ENCODE measurements at regions not wholly inside any gene's neighbourhood (a gene's known extent, or its start where the extent isn't known, plus 50 kb on each side); places are given as distances from the start of the nearest gene placed in this dataset.

- TF ChIP-seq POLR2A (IDR thresholded peaks at IDR 0.05; ENCODE audit: low read depth, low read length) = no peak
- no peak for TF ChIP-seq MYB (IDR thresholded peaks at IDR 0.05; ENCODE audit: borderline replicate concordance, low read depth, low read length)
Observed at GRCh38 chr16:86789621-86790051, 211.3 kb downstream of the FOXL1 start.
